ENCODE measurements at regions not wholly inside any gene's neighbourhood (a gene's known extent, or its start where the extent isn't known, plus 50 kb on each side); places are given as distances from the start of the nearest gene placed in this dataset.

GRCh38 chr10:42949287-42949686 is 127.6 kb upstream of the RET start:
- DNase-seq (ENCODE audit: extremely low spot score, insufficient read length, low read depth) (no peak), FAIRE-seq (no peak)

GRCh38 chr10:42950606-42951485 is 126.0 kb upstream of the RET start:
- no peak for DNase-seq (ENCODE audit: extremely low spot score, insufficient read length, low read depth)
- no peak for FAIRE-seq

GRCh38 chr10:42951486-42952251 is 125.2 kb upstream of the RET start:
- no peak for FAIRE-seq
- no peak for DNase-seq (ENCODE audit: extremely low spot score, insufficient read length, low read depth)

GRCh38 chr10:42952349-42952748 is 124.5 kb upstream of the RET start:
- no peak for FAIRE-seq
- no peak for DNase-seq (ENCODE audit: extremely low spot score, insufficient read length, low read depth)

GRCh38 chr10:42952931-42953683 is 123.8 kb upstream of the RET start:
- FAIRE-seq, result no peak
- no peak for DNase-seq (ENCODE audit: extremely low spot score, insufficient read length, low read depth)

GRCh38 chr10:42953684-42954674 is 122.9 kb upstream of the RET start:
- no peak for FAIRE-seq
- no peak for DNase-seq (ENCODE audit: extremely low spot score, insufficient read length, low read depth)

- DNase-seq (ENCODE audit: extremely low spot score, insufficient read length, low read depth) (no peak), FAIRE-seq (no peak)
Observed at GRCh38 chr10:42954766-42955492, 121.9 kb upstream of the RET start.

GRCh38 chr10:42955493-42955889 is 121.4 kb upstream of the RET start:
- DNase-seq (ENCODE audit: extremely low spot score, insufficient read length, low read depth), result no peak
- no peak for FAIRE-seq

- DNase-seq (ENCODE audit: extremely low spot score, insufficient read length, low read depth) (no peak), FAIRE-seq (no peak)
Observed at GRCh38 chr10:42956045-42956444, 120.8 kb upstream of the RET start.

- FAIRE-seq (no peak), DNase-seq (ENCODE audit: extremely low spot score, insufficient read length, low read depth) (no peak)
Observed at GRCh38 chr10:42958142-42958868, 118.6 kb upstream of the RET start.

GRCh38 chr10:42959833-42960232 is 117.0 kb upstream of the RET start:
- FAIRE-seq (no peak), DNase-seq (ENCODE audit: extremely low spot score, insufficient read length, low read depth) (no peak)

- DNase-seq (ENCODE audit: extremely low spot score, insufficient read length, low read depth) (no peak), FAIRE-seq (no peak)
Observed at GRCh38 chr10:42960491-42960990, 116.3 kb upstream of the RET start.

- FAIRE-seq (no peak), DNase-seq (ENCODE audit: extremely low spot score, insufficient read length, low read depth) (no peak)
Observed at GRCh38 chr10:42960991-42961795, 115.7 kb upstream of the RET start.

- no peak for FAIRE-seq
- no peak for DNase-seq (ENCODE audit: extremely low spot score, insufficient read length, low read depth)
Observed at GRCh38 chr10:42961796-42962109, 115.1 kb upstream of the RET start.

- FAIRE-seq (no peak), DNase-seq (ENCODE audit: extremely low spot score, insufficient read length, low read depth) (no peak)
Observed at GRCh38 chr10:42962110-42962901, 114.6 kb upstream of the RET start.

- FAIRE-seq, result no peak
- DNase-seq (ENCODE audit: extremely low spot score, insufficient read length, low read depth), result no peak
Observed at GRCh38 chr10:42962902-42963231, 114.0 kb upstream of the RET start.

GRCh38 chr10:42963312-42963711 is 113.6 kb upstream of the RET start:
- DNase-seq (ENCODE audit: extremely low spot score, insufficient read length, low read depth), result no peak
- no peak for FAIRE-seq
